ENCODE measurements at regions not wholly inside any gene's neighbourhood (a gene's known extent, or its start where the extent isn't known, plus 50 kb on each side); places are given as distances from the start of the nearest gene placed in this dataset.

GRCh38 chr2:239687441-239687840, 286.6 kb upstream of the HDAC4 start:
- no peaks in the 10 kb centered on the region for H3K36me3 ChIP-seq (ENCODE audit: control insufficient read depth, insufficient read depth, low read length)
- DNase-seq (ENCODE audit: low read depth in 4 of 6, low spot score in 6 of 6) = no peak
- H3K27ac ChIP-seq (ENCODE audit: low read depth, low read length) = no peak overlapping the region
- 89% methylated on average over 4 of the region's 5 CpGs for WGBS (ENCODE audit: insufficient coverage)
- H3K4me1 ChIP-seq (ENCODE audit: control insufficient read depth, insufficient read depth, low read length) = peaks cover 24% of the 10 kb centered on the region
- peaks cover 2% of the 10 kb centered on the region for H3K9me3 ChIP-seq (ENCODE audit: control insufficient read depth, insufficient read depth, low read length)
- H3K4me3 ChIP-seq (ENCODE audit: low read depth, low read length) = no peak overlapping the region
- H3K27me3 ChIP-seq (ENCODE audit: control insufficient read depth, insufficient read depth, low read length) = no peaks in the 10 kb centered on the region

GRCh38 chr2:239685965-239686364, 285.1 kb upstream of the HDAC4 start:
- H3K4me3 ChIP-seq (ENCODE audit: low read depth, low read length) = no peak overlapping the region
- H3K36me3 ChIP-seq (ENCODE audit: control insufficient read depth, insufficient read depth, low read length) = no peaks in the 10 kb centered on the region
- DNase-seq (ENCODE audit: low read depth in 4 of 6, low spot score in 6 of 6) = no peak
- H3K4me1 ChIP-seq (ENCODE audit: control insufficient read depth, insufficient read depth, low read length) = peaks cover 9% of the 10 kb centered on the region
- no peaks in the 10 kb centered on the region for H3K27me3 ChIP-seq (ENCODE audit: control insufficient read depth, insufficient read depth, low read length)
- WGBS (ENCODE audit: insufficient coverage) = 91% methylated on average over 2 of the region's 3 CpGs
- H3K9me3 ChIP-seq (ENCODE audit: control insufficient read depth, insufficient read depth, low read length) = peaks cover 2% of the 10 kb centered on the region
- no peak overlapping the region for H3K27ac ChIP-seq (ENCODE audit: low read depth, low read length)

GRCh38 chr2:239685556-239685955, 284.7 kb upstream of the HDAC4 start:
- DNase-seq (ENCODE audit: low read depth in 4 of 6, low spot score in 6 of 6) = no peak
- 90% methylated on average over 5 of the region's 8 CpGs for WGBS (ENCODE audit: insufficient coverage)
- peaks cover 2% of the 10 kb centered on the region for H3K9me3 ChIP-seq (ENCODE audit: control insufficient read depth, insufficient read depth, low read length)
- H3K27ac ChIP-seq (ENCODE audit: low read depth, low read length) = no peak overlapping the region
- no peaks in the 10 kb centered on the region for H3K27me3 ChIP-seq (ENCODE audit: control insufficient read depth, insufficient read depth, low read length)
- peaks cover 6% of the 10 kb centered on the region for H3K4me1 ChIP-seq (ENCODE audit: control insufficient read depth, insufficient read depth, low read length)
- no peaks in the 10 kb centered on the region for H3K36me3 ChIP-seq (ENCODE audit: control insufficient read depth, insufficient read depth, low read length)
- H3K4me3 ChIP-seq (ENCODE audit: low read depth, low read length) = no peak overlapping the region

- DNase-seq (ENCODE audit: low read depth in 4 of 6, low spot score in 6 of 6) = no peak
- Histone ChIP-seq H3K36me3 (ENCODE audit: control insufficient read depth, insufficient read depth, low read length) (no peaks in the 10 kb centered on the region), H3K27ac (ENCODE audit: low read depth, low read length) (no peak overlapping the region), H3K9me3 (ENCODE audit: control insufficient read depth, insufficient read depth, low read length) (peaks cover 2% of the 10 kb centered on the region), H3K4me1 (ENCODE audit: control insufficient read depth, insufficient read depth, low read length) (peaks cover 6% of the 10 kb centered on the region), H3K4me3 (ENCODE audit: low read depth, low read length) (no peak overlapping the region), H3K27me3 (ENCODE audit: control insufficient read depth, insufficient read depth, low read length) (no peaks in the 10 kb centered on the region)
- 100% methylated on average over 1 of the region's 4 CpGs for WGBS (ENCODE audit: insufficient coverage)
These were observed 284.2 kb upstream of the HDAC4 start for GRCh38 chr2:239684996-239685395.

- Histone ChIP-seq H3K4me1 (ENCODE audit: control insufficient read depth, insufficient read depth, low read length) (peaks cover 6% of the 10 kb centered on the region), H3K27me3 (ENCODE audit: control insufficient read depth, insufficient read depth, low read length) (no peaks in the 10 kb centered on the region), H3K9me3 (ENCODE audit: control insufficient read depth, insufficient read depth, low read length) (peaks cover 2% of the 10 kb centered on the region), H3K36me3 (ENCODE audit: control insufficient read depth, insufficient read depth, low read length) (no peaks in the 10 kb centered on the region), H3K4me3 (ENCODE audit: low read depth, low read length) (no peak overlapping the region), H3K27ac (ENCODE audit: low read depth, low read length) (no peak overlapping the region)
- WGBS (ENCODE audit: insufficient coverage) = 92% methylated on average over 6 of the region's 6 CpGs
- DNase-seq (ENCODE audit: low read depth in 4 of 6, low spot score in 6 of 6) = no peak
These were observed 283.5 kb upstream of the HDAC4 start for GRCh38 chr2:239684271-239684810.

- no CpG with 5 or more reads among the region's 2 CpGs for WGBS (ENCODE audit: insufficient coverage)
- H3K36me3 ChIP-seq (ENCODE audit: control insufficient read depth, insufficient read depth, low read length) = no peaks in the 10 kb centered on the region
- H3K4me3 ChIP-seq (ENCODE audit: low read depth, low read length) = no peak overlapping the region
- no peaks in the 10 kb centered on the region for H3K27me3 ChIP-seq (ENCODE audit: control insufficient read depth, insufficient read depth, low read length)
- H3K4me1 ChIP-seq (ENCODE audit: control insufficient read depth, insufficient read depth, low read length) = no peaks in the 10 kb centered on the region
- H3K27ac ChIP-seq (ENCODE audit: low read depth, low read length) = no peak overlapping the region
- DNase-seq (ENCODE audit: low read depth in 4 of 6, low spot score in 6 of 6) = no peak
- peaks cover 2% of the 10 kb centered on the region for H3K9me3 ChIP-seq (ENCODE audit: control insufficient read depth, insufficient read depth, low read length)
These were observed 281.7 kb upstream of the HDAC4 start for GRCh38 chr2:239682518-239682917.

GRCh38 chr2:239679755-239680154, 278.9 kb upstream of the HDAC4 start:
- Histone ChIP-seq H3K4me3 (ENCODE audit: low read depth, low read length) (no peak overlapping the region), H3K4me1 (ENCODE audit: control insufficient read depth, insufficient read depth, low read length) (no peaks in the 10 kb centered on the region), H3K27me3 (ENCODE audit: control insufficient read depth, insufficient read depth, low read length) (no peaks in the 10 kb centered on the region), H3K27ac (ENCODE audit: low read depth, low read length) (no peak overlapping the region), H3K36me3 (ENCODE audit: control insufficient read depth, insufficient read depth, low read length) (no peaks in the 10 kb centered on the region), H3K9me3 (ENCODE audit: control insufficient read depth, insufficient read depth, low read length) (peaks cover 2% of the 10 kb centered on the region)
- DNase-seq (ENCODE audit: low read depth in 4 of 6, low spot score in 6 of 6) = no peak
- 91% methylated on average over 1 of the region's 1 CpG for WGBS (ENCODE audit: insufficient coverage)

GRCh38 chr2:239678666-239679296, 278.0 kb upstream of the HDAC4 start:
- Histone ChIP-seq H3K4me3 (ENCODE audit: low read depth, low read length) (no peak overlapping the region), H3K4me1 (ENCODE audit: control insufficient read depth, insufficient read depth, low read length) (no peaks in the 10 kb centered on the region), H3K27ac (ENCODE audit: low read depth, low read length) (no peak overlapping the region), H3K36me3 (ENCODE audit: control insufficient read depth, insufficient read depth, low read length) (no peaks in the 10 kb centered on the region), H3K27me3 (ENCODE audit: control insufficient read depth, insufficient read depth, low read length) (no peaks in the 10 kb centered on the region), H3K9me3 (ENCODE audit: control insufficient read depth, insufficient read depth, low read length) (peaks cover 2% of the 10 kb centered on the region)
- DNase-seq (ENCODE audit: low read depth in 4 of 6, low spot score in 6 of 6) = no peak
- 96% methylated on average over 22 of the region's 22 CpGs for WGBS (ENCODE audit: insufficient coverage)

- no peak overlapping the region for H3K4me3 ChIP-seq (ENCODE audit: low read depth, low read length)
- no peaks in the 10 kb centered on the region for H3K4me1 ChIP-seq (ENCODE audit: control insufficient read depth, insufficient read depth, low read length)
- DNase-seq (ENCODE audit: low read depth in 4 of 6, low spot score in 6 of 6) = no peak
- peaks cover 2% of the 10 kb centered on the region for H3K9me3 ChIP-seq (ENCODE audit: control insufficient read depth, insufficient read depth, low read length)
- 85% methylated on average over 7 of the region's 8 CpGs for WGBS (ENCODE audit: insufficient coverage)
- no peaks in the 10 kb centered on the region for H3K27me3 ChIP-seq (ENCODE audit: control insufficient read depth, insufficient read depth, low read length)
- H3K27ac ChIP-seq (ENCODE audit: low read depth, low read length) = no peak overlapping the region
- H3K36me3 ChIP-seq (ENCODE audit: control insufficient read depth, insufficient read depth, low read length) = no peaks in the 10 kb centered on the region
These were observed 277.3 kb upstream of the HDAC4 start for GRCh38 chr2:239678186-239678490.

GRCh38 chr2:239677453-239678185, 276.8 kb upstream of the HDAC4 start:
- Histone ChIP-seq H3K27me3 (ENCODE audit: control insufficient read depth, insufficient read depth, low read length) (no peaks in the 10 kb centered on the region), H3K36me3 (ENCODE audit: control insufficient read depth, insufficient read depth, low read length) (no peaks in the 10 kb centered on the region), H3K27ac (ENCODE audit: low read depth, low read length) (no peak overlapping the region), H3K4me1 (ENCODE audit: control insufficient read depth, insufficient read depth, low read length) (no peaks in the 10 kb centered on the region), H3K4me3 (ENCODE audit: low read depth, low read length) (no peak overlapping the region), H3K9me3 (ENCODE audit: control insufficient read depth, insufficient read depth, low read length) (no peaks in the 10 kb centered on the region)
- WGBS (ENCODE audit: insufficient coverage) = 91% methylated on average over 21 of the region's 21 CpGs
- DNase-seq (ENCODE audit: low read depth in 4 of 6, low spot score in 6 of 6) = no peak

All from spinal cord (tissue), 9 donors.